ENCODE measurements at regions not wholly inside any gene's neighbourhood (a gene's known extent, or its start where the extent isn't known, plus 50 kb on each side); places are given as distances from the start of the nearest gene placed in this dataset.

DNA sequence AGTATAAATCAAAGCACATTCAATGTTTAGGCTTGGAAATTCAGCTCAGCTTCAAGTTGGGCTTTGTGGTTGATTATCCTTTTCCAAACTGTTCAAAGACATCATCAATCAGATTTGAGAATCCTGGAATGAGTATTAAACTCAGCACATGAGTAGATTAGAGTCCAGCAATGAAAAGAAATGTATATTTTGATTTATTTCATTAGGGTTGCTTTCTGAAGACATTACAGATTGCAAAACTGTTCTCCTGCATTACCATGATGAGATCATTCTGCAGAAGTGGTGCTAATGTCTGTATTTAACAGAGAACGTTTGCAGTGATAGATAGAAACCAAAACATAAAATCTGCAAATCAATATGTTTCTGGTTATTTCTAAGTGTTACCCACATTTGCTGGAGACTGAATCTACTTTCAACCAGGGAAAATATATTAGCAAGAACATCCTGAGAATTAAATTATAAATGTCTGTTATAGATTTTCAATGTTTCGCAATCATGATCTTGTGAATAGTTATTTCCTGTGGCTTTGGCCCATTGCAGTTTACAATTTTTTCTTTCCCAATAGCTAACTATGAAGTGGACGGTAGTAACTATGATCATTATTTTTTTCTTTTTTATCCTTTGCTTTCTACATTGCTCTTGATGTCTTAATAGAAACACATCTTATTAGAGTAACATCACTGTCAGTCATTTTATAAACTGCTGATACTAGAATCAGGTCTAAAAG is 1125.7 kb upstream of the GOT2 start:
- no peak for TF ChIP-seq POLR2AphosphoS5 (IDR thresholded peaks at IDR 0.05; ENCODE audit: low read depth, low read length)
- TF ChIP-seq REST (IDR thresholded peaks at IDR 0.05; ENCODE audit: insufficient read depth in 1 of 2, low read depth in 2 of 2, low read length in 2 of 2), result no peak

Data from PFSK-1 (cell line).